Pulmonary artery endothelial cell (primary cell): ENCODE measurements at regions not wholly inside any gene's neighbourhood (a gene's known extent, or its start where the extent isn't known, plus 50 kb on each side); places are given as distances from the start of the nearest gene placed in this dataset.
"Not testable (repeated sequence)": the region's sequence is repeated elsewhere in the genome, so short reads cannot be mapped to it uniquely, and the experiment has no call there.

Experiments used
- DNase-seq: peaks from one replicate; pipeline ENCODE4 v3.0.0-alpha.2; 2011; ENCODE audit warnings: low read depth, low spot score

- no peak for DNase-seq
These were observed 112.7 kb downstream of the RFPL4B start for GRCh38 chr6:112459758-112460304.

DNA sequence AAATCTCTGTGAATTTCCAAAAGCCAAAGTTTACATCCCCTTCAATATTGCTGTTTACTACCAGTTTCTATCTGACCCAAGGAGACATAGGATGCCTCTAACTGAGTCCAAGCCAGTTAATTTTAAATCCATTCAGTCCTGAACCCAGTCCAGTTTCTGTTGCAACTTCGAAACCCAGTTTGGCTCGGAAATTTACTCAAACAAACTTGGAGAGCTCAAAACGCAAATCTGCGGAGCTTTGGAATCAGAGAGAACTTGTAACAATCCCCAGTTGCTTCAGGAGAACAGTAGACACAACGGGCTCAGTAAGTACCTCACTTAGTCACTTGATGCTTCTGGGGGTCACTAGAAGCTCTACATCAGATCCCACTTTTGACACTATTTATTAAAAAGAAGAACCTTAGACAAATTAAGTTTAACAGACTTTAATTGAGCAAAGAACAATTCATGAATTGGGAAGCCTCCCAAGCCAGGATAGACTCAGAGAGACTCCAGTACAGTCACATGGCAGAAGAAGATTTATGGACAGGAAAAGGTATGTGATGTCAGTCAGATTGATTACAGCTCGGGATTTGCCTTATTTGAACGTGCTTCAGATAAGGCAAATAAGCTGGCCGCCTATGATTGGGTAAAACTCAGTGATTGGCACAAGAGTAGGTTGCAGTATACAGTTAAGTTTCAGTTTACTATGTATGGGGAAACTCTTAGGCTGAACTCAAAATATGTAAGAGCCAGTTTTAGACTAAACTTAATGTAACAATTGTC lies 118.0 kb downstream of the RFPL4B start:
- DNase-seq: no peak

- DNase-seq: no peak
These were observed 119.4 kb downstream of the RFPL4B start for GRCh38 chr6:112466373-112467151.

GRCh38 chr6:112468359-112468758 lies 121.2 kb downstream of the RFPL4B start:
- DNase-seq: no peak

DNA sequence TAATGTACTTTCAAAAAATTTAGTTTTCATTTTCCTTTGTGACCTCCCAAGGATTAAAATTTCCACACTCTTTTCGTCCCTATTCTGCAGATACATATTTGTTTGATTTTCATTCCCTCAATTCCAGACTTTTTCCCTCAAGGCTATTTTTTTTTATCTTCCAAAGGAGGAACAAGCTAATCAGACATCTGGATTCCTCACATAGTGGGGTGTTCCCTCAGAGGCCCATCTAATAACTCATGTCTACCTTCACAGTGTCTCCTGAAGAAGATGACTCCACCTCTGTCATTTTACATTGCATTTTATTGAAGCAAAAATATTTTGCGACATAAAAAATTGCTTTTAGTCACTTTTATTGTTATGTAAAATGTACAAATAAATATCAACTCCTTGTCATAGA lies 122.2 kb downstream of the RFPL4B start:
- DNase-seq: no peak

GRCh38 chr6:112470376-112470775 lies 123.2 kb downstream of the RFPL4B start:
- DNase-seq: no peak

DNA sequence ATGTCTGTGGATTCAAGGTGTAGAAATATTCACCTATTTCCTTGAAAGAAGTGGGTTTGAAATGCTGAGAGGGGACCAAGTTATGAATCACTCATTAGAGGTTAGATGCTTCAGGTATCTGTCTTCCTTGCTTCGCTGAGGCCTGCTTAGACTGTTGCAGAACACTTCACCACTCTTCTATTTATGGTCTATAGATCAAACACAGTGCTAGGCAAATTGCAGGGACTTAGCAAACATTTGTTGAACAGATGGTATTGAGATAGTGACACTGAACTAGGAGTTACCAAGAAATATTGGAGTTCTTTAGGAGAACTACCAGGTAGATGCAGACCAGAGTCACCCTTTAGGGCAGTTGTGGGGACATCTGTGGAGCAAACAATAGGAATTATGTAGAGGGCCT lies 123.8 kb downstream of the RFPL4B start:
- DNase-seq: no peak

- no peak for DNase-seq
These were observed 128.0 kb downstream of the RFPL4B start for GRCh38 chr6:112475083-112475482.

- DNase-seq: no peak
These were observed 130.0 kb downstream of the RFPL4B start for GRCh38 chr6:112477125-112477524.

DNA sequence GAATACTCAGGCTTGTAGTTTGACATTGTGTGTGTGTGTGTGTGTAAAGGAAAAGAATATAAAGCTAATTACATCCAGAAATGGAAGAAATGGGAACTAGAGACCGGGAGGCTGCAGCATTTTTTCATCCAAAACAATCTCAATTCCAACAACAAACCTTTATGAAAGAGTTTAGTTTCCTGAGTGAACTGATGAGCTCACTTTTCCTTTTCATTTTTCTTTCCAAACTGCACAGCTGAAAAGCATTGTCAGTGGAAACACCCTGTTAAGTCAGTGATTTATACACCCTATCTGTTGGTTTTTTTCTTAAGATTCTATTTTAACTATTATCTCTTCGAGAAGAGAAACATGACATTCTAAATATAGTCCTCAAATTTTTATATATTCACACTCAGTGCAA lies 130.9 kb downstream of the RFPL4B start:
- DNase-seq: no peak

- DNase-seq: not testable (repeated sequence)
These were observed 132.8 kb downstream of the RFPL4B start for GRCh38 chr6:112479975-112480374.

DNA sequence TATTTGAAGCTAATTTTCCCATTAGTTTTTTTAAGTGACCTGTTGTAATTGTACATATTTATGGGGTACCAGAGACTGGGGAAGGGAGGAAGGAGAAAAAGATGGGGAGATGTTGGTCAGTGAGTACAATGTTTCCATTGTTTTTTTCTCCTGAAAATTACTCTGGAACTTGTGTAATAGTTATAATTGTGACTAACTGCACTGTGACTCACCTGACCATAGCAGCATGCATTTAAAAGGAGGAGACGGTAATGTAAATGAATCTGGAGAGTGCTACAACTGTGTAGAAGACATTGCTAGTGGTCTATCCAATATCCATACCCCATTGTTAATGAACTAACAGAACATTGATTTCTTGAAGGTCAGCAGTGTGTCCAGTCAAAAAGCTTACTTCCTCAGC lies 133.4 kb downstream of the RFPL4B start:
- DNase-seq: no peak

- DNase-seq: no peak
These were observed 134.1 kb downstream of the RFPL4B start for GRCh38 chr6:112481211-112481610.

DNA sequence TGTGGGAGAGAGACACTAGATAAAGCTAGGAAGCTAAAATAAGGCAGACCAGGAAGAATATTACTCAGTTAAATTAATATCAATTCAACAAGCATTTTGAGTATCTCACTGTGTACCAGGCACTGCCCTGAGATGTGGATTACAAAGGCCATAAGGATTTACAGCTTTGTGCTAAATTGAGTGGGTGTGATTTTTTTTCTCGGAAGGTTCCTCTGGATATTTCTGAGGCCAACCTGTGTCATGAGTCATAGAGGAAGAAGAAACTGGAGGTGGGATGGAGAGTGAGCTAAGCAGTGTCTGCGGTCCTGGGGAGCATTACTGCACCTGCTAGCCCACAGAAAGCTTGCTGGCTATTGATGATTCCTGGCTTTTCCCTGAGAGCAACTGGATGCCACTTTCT lies 135.2 kb downstream of the RFPL4B start:
- DNase-seq: no peak

DNA sequence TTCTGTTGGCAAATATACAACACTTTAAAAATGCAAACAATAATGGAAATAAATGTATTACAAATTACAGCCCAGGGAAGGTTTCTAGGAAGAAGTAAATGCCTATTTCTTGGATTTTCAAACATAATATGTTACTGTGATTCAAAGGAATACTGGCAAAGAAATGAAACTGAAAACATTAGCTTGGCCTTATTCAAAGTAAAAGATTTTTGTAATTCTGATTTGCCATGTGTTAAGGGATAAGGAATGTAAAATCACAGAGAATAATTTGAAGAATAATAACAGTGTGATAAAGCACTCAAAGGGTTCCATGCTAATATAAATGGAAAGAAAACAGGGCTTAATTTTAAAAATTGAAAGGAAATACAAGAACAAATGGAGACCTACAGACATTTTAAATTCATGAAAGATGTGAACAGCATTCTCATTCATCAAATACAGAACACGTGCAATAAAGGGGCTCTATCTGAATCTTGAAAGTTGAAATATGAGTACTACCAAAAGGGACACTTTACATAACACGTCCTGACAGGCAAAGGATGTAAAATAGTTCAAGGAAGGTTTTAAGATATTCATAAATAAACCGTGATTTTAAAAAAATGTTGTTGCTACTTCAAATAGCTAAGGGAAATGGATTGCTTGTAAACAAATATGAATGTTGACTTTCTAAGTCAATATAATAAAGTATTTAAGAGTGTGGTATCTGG lies 138.1 kb downstream of the RFPL4B start:
- no peak for DNase-seq

- peak; percentile 3 for DNase-seq
These were observed 138.7 kb downstream of the RFPL4B start for GRCh38 chr6:112485827-112486212.

- no peak for DNase-seq
These were observed 139.3 kb downstream of the RFPL4B start for GRCh38 chr6:112486454-112486853.

DNA sequence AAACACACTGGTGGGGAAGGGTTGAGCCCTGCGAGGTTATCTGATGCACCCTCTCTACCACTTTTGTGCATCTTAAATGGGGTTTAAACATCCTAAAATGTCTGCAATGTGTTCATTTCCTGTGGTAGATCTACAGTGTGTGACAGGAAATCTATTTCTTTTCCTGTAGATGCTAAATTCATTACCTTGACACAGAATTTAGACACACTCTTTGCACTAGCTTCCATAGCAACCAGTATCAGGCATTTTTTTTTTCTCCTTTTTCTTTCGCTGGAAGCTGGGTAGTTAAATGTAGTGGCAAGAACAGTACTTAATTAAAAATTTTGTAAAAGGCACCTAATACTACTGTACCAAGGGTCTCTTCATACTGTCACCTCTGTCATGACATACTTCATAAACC lies 141.1 kb downstream of the RFPL4B start:
- no peak for DNase-seq

GRCh38 chr6:112501705-112502104 lies 154.6 kb downstream of the RFPL4B start:
- no peak for DNase-seq

DNA sequence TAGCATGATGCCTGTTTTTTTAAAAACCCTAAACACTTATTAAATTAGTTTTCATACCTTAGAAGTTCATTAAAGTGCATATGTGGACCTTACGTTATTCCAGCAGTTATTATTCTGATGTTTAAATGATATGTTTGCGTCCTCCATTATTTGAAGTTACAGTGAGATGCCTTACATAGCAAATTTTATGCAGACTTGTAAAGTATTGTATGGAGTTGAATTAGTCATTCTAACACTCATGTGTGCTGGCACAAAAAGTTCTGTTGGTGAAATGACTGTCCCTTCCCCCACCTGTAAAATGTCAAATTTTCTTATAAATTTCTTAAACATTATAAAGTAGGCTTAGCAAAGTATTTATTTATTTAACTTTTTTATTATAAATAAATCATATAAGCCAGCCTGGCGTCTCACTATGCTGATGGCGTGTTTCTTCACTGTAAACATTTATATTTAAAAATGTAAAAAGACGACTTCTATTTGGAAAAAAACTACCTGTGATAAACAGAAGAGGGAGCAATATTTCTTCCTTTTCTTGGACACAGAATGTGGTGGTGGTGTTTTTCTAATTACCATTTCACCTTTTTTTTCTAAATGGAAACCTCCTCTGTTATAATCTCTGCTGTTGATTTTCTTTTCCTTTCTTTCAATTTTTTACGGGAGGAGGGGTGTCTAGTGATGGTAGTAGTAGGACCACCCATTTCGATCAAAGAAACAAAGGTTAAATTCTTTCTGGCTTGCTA lies 155.4 kb downstream of the RFPL4B start:
- DNase-seq: no peak

GRCh38 chr6:112503091-112503596 lies 156.0 kb downstream of the RFPL4B start:
- no peak for DNase-seq
